ENCODE measurements at regions not wholly inside any gene's neighbourhood (a gene's known extent, or its start where the extent isn't known, plus 50 kb on each side); places are given as distances from the start of the nearest gene placed in this dataset.

GRCh38 chr2:12277241-12278034 is 439.3 kb upstream of the TRIB2 start:
- H3K4me3 ChIP-seq (ENCODE audit: low read length): no peak overlapping the region
- no peak for DNase-seq (ENCODE audit: low read depth, low spot score)

GRCh38 chr2:12278217-12278750 is 438.5 kb upstream of the TRIB2 start:
- DNase-seq (ENCODE audit: low read depth, low spot score): no peak
- H3K4me3 ChIP-seq (ENCODE audit: low read length): no peak overlapping the region

- DNase-seq (ENCODE audit: low read depth, low spot score): no peak
These were observed 433.7 kb upstream of the TRIB2 start for GRCh38 chr2:12282780-12283695.

GRCh38 chr2:12284037-12284436 is 432.7 kb upstream of the TRIB2 start:
- H3K4me3 ChIP-seq (ENCODE audit: low read length): no peak overlapping the region
- DNase-seq (ENCODE audit: low read depth, low spot score): no peak

More at GRCh38 chr2:12282780-12283695, 433.7 kb upstream of the TRIB2 start:
- H3K4me3 ChIP-seq (ENCODE audit: low read length): no peak overlapping the region

GRCh38 chr2:12284487-12284886 is 432.2 kb upstream of the TRIB2 start:
- no peak overlapping the region for H3K4me3 ChIP-seq (ENCODE audit: low read length)
- DNase-seq (ENCODE audit: low read depth, low spot score): no peak

- DNase-seq (ENCODE audit: low read depth, low spot score): no peak
- no peak overlapping the region for H3K4me3 ChIP-seq (ENCODE audit: low read length)
These were observed 430.4 kb upstream of the TRIB2 start for GRCh38 chr2:12286347-12286746.

- no peak overlapping the region for H3K4me3 ChIP-seq (ENCODE audit: low read length)
- DNase-seq (ENCODE audit: low read depth, low spot score): no peak
These were observed 429.4 kb upstream of the TRIB2 start for GRCh38 chr2:12287220-12287751.

- H3K4me3 ChIP-seq (ENCODE audit: low read length): no peak overlapping the region
- DNase-seq (ENCODE audit: low read depth, low spot score): no peak
These were observed 428.7 kb upstream of the TRIB2 start for GRCh38 chr2:12288048-12288447.

GRCh38 chr2:12289120-12289802 is 427.5 kb upstream of the TRIB2 start:
- no peak overlapping the region for H3K4me3 ChIP-seq (ENCODE audit: low read length)
- no peak for DNase-seq (ENCODE audit: low read depth, low spot score)

GRCh38 chr2:12291303-12291702 is 425.4 kb upstream of the TRIB2 start:
- H3K4me3 ChIP-seq (ENCODE audit: low read length): no peak overlapping the region
- DNase-seq (ENCODE audit: low read depth, low spot score): no peak

GRCh38 chr2:12293874-12294273 is 422.9 kb upstream of the TRIB2 start:
- no peak for DNase-seq (ENCODE audit: low read depth, low spot score)
- no peak overlapping the region for H3K4me3 ChIP-seq (ENCODE audit: low read length)

GRCh38 chr2:12295856-12296519 is 420.7 kb upstream of the TRIB2 start:
- DNase-seq (ENCODE audit: low read depth, low spot score): no peak
- H3K4me3 ChIP-seq (ENCODE audit: low read length): no peak overlapping the region

- no peak for DNase-seq (ENCODE audit: low read depth, low spot score)
- H3K4me3 ChIP-seq (ENCODE audit: low read length): no peak overlapping the region
These were observed 419.8 kb upstream of the TRIB2 start for GRCh38 chr2:12296915-12297314.

GRCh38 chr2:12298352-12298751 is 418.4 kb upstream of the TRIB2 start:
- no peak for DNase-seq (ENCODE audit: low read depth, low spot score)
- H3K4me3 ChIP-seq (ENCODE audit: low read length): no peak overlapping the region

- no peak overlapping the region for H3K4me3 ChIP-seq (ENCODE audit: low read length)
- no peak for DNase-seq (ENCODE audit: low read depth, low spot score)
These were observed 417.3 kb upstream of the TRIB2 start for GRCh38 chr2:12299431-12299830.

- H3K4me3 ChIP-seq (ENCODE audit: low read length): no peak overlapping the region
- no peak for DNase-seq (ENCODE audit: low read depth, low spot score)
These were observed 416.6 kb upstream of the TRIB2 start for GRCh38 chr2:12300019-12300602.

GRCh38 chr2:12300927-12301326 is 415.8 kb upstream of the TRIB2 start:
- no peak for DNase-seq (ENCODE audit: low read depth, low spot score)
- no peak overlapping the region for H3K4me3 ChIP-seq (ENCODE audit: low read length)

GRCh38 chr2:12302140-12302539 is 414.6 kb upstream of the TRIB2 start:
- no peak overlapping the region for H3K4me3 ChIP-seq (ENCODE audit: low read length)
- DNase-seq (ENCODE audit: low read depth, low spot score): no peak
